AG04450 (cell line): ENCODE measurements at regions not wholly inside any gene's neighbourhood (a gene's known extent, or its start where the extent isn't known, plus 50 kb on each side); places are given as distances from the start of the nearest gene placed in this dataset.

Experiments used
- CTCF ChIA-PET: fragments of 300-600, 350-600 bp; formaldehyde crosslinking; extraction: SDS; loops from one replicate; lab custom pipeline; 2022; ENCODE audit warnings: antibody characterized with exemption, inconsistent platforms; lab: Charles Lee
- POLR2A ChIA-PET: fragments of 350-600 bp; formaldehyde crosslinking; extraction: SDS; loops from one replicate; lab custom pipeline; 2021; ENCODE audit warnings: antibody characterized with exemption, inconsistent platforms; lab: Yijun Ruan, JAX
- DNase-seq: peaks from one replicate; pipeline ENCODE4 v3.0.0-alpha.2; 2011; ENCODE audit warnings: low read depth, low spot score
- H3K27ac ChIP-seq: one replicate; pipeline ENCODE4 v1.5.1; 2012; ENCODE audit warnings: low read depth, low read length, control low read depth
- H3K27me3 ChIP-seq: one replicate; pipeline ENCODE4 v1.6.0; 2012; ENCODE audit warnings: low read length; ENCODE audit not compliant: control insufficient read depth, insufficient read depth
- H3K4me3 ChIP-seq: 2 replicates; pipeline ENCODE4 v1.5.1; 2011; ENCODE audit warnings: mild to moderate bottlenecking, low read depth, low read length, control low read depth
- H3K9me3 ChIP-seq: 2 replicates; pipeline ENCODE4 v1.5.1; 2012; ENCODE audit warnings: low read length; ENCODE audit not compliant: control insufficient read depth, insufficient read depth
- CTCF ChIP-seq: IDR thresholded peaks from 2 replicates; pipeline ENCODE4 v1.5.1; 2011; ENCODE audit warnings: low read depth, low read length, control low read depth, inconsistent platforms

- Histone ChIP-seq H3K27me3 (peaks cover 5% of the 10 kb centered on the region), H3K27ac (no peak overlapping the region), H3K9me3 (no peaks in the 10 kb centered on the region; the same call in 1 of the 2 replicates), H3K4me3 (no peak overlapping the region)
- DNase-seq: no peak
- TF ChIP-seq CTCF: peak; percentile 22; the same call in 1 of the 2 replicates
- ChIA-PET POLR2A (no interaction called here), CTCF (no interaction called here)
Measured at GRCh38 chr10:44457259-44457658, 72.4 kb upstream of the CXCL12 start.

- no peak for TF ChIP-seq CTCF
- ChIA-PET POLR2A (no interaction called here), CTCF (no interaction called here)
- Histone ChIP-seq H3K4me3 (no peak overlapping the region), H3K9me3 (no peaks in the 10 kb centered on the region; the same call in 1 of the 2 replicates), H3K27ac (no peak overlapping the region), H3K27me3 (peaks cover 4% of the 10 kb centered on the region)
- DNase-seq: no peak
Measured at GRCh38 chr10:44458671-44459413, 73.9 kb upstream of the CXCL12 start.

GRCh38 chr10:44459671-44460070 is 74.8 kb upstream of the CXCL12 start:
- POLR2A ChIA-PET: no interaction called here

GRCh38 chr10:44460416-44460815 is 75.5 kb upstream of the CXCL12 start:
- ChIA-PET CTCF (interaction anchor here (0.7 to 1.4 kb wide), 3 partner anchors 398 to 404 kb away, joined by 3 to 4 read pairs (median 3); no protein-coding TSS in a partner anchor), POLR2A (interaction anchor here (0.5 kb wide), 1 partner anchor 785 kb away, joined by 6 read pairs; no protein-coding TSS in a partner anchor)
- no peaks in the 10 kb centered on the region; the same call in 1 of the 2 replicates for H3K9me3 ChIP-seq
- no peak for DNase-seq
- no peak for TF ChIP-seq CTCF
- H3K4me3 ChIP-seq: no peak overlapping the region
- H3K27me3 ChIP-seq: no peaks in the 10 kb centered on the region
- H3K27ac ChIP-seq: no peak overlapping the region

More at GRCh38 chr10:44459671-44460070, 74.8 kb upstream of the CXCL12 start:
- no peak for TF ChIP-seq CTCF
- Histone ChIP-seq H3K27me3 (no peaks in the 10 kb centered on the region), H3K4me3 (no peak overlapping the region), H3K27ac (no peak overlapping the region), H3K9me3 (no peaks in the 10 kb centered on the region; the same call in 1 of the 2 replicates)
- DNase-seq: no peak
- CTCF ChIA-PET: no interaction called here

GRCh38 chr10:44462338-44462914 is 77.5 kb upstream of the CXCL12 start:
- no peak for TF ChIP-seq CTCF
- no peak overlapping the region for H3K27ac ChIP-seq
- ChIA-PET POLR2A (no interaction called here), CTCF (no interaction called here)
- no peak overlapping the region for H3K4me3 ChIP-seq
- H3K9me3 ChIP-seq: no peaks in the 10 kb centered on the region; the same call in 1 of the 2 replicates
- H3K27me3 ChIP-seq: no peaks in the 10 kb centered on the region
- DNase-seq: no peak
